ENCODE measurements at regions not wholly inside any gene's neighbourhood (a gene's known extent, or its start where the extent isn't known, plus 50 kb on each side); places are given as distances from the start of the nearest gene placed in this dataset.

GRCh38 chr11:26777372-26777808, 55.5 kb upstream of the SLC5A12 start:
- no peak for DNase-seq (ENCODE audit: low read depth in 3 of 3, low spot score in 2 of 3)

- no peak for DNase-seq (ENCODE audit: low read depth in 3 of 3, low spot score in 2 of 3)
These were observed 56.3 kb upstream of the SLC5A12 start for GRCh38 chr11:26778000-26778757.

- no peak for DNase-seq (ENCODE audit: low read depth in 3 of 3, low spot score in 2 of 3)
These were observed 57.4 kb upstream of the SLC5A12 start for GRCh38 chr11:26779074-26779865.

GRCh38 chr11:26780376-26781085, 58.7 kb upstream of the SLC5A12 start:
- no peak for DNase-seq (ENCODE audit: low read depth in 3 of 3, low spot score in 2 of 3)

GRCh38 chr11:26782220-26782965, 60.5 kb upstream of the SLC5A12 start:
- DNase-seq (ENCODE audit: low read depth in 3 of 3, low spot score in 2 of 3): no peak

- no peak for DNase-seq (ENCODE audit: low read depth in 3 of 3, low spot score in 2 of 3)
These were observed 62.1 kb upstream of the SLC5A12 start for GRCh38 chr11:26783997-26784396.

GRCh38 chr11:26790738-26791137, 68.9 kb upstream of the SLC5A12 start:
- DNase-seq (ENCODE audit: low read depth in 3 of 3, low spot score in 2 of 3): no peak

GRCh38 chr11:26792941-26793340, 71.1 kb upstream of the SLC5A12 start:
- DNase-seq (ENCODE audit: low read depth in 3 of 3, low spot score in 2 of 3): no peak

- DNase-seq (ENCODE audit: low read depth in 3 of 3, low spot score in 2 of 3): no peak
These were observed 71.6 kb upstream of the SLC5A12 start for GRCh38 chr11:26793487-26793886.

DNA sequence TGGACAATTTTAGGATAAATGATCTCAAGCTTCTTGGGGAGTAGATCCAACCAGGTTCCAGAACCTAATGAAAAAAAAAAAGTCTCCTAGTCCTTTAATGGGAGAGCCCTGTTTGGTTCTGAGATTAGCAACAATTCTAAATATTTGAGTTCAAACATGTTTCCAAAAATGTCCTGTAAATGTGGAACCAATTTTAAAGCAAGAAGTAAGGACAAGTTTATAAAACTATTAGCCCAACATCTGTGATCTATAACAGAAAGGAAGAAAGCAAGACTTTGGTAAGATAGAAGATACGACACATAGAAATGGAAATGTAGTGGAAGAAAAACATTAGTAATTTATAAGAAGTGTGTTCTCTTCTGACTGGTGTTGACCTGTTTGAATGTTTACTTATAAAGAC, 79.7 kb upstream of the SLC5A12 start:
- no peak for DNase-seq (ENCODE audit: low read depth in 3 of 3, low spot score in 2 of 3)

DNA sequence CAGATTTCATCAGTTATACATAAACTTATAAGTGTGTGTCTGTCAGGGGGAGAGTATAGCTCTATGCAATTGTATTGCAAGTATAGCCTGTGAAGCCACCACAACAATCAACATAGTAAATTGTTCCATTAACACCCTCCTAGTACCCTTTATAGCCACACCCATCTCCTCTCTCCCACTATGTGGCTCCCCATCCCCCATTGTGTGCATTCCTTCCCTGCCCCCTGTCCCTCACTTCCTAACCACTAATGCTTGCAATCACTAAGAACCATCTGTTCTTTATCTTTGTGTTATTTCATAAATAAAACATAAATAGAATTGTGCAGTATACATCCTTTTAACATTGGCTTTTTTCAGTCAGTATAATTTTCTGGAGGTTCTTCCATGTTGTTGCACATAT, 83.1 kb upstream of the SLC5A12 start:
- DNase-seq (ENCODE audit: low read depth in 3 of 3, low spot score in 2 of 3): no peak

DNA sequence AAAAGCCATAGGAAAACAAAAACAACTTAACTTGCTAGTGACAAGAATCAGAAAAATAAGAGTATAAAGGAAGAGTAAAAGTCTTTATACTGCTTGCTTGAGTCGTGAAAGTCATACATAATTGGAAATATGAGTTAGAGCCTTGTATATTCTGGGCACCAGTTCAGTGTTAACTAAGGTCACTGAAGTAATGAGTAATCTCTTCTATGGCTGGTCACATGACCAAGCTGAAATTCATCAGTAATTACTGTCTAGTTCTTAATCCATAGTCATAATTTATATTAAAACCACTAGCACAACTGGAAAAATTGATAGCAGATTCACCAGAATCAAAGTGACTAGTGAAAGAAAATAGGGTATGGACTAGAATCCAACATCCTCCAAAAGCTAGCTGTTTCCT, 84.4 kb upstream of the SLC5A12 start:
- no peak for DNase-seq (ENCODE audit: low read depth in 3 of 3, low spot score in 2 of 3)

GRCh38 chr11:26820739-26821138, 98.9 kb upstream of the SLC5A12 start:
- DNase-seq (ENCODE audit: low read depth in 3 of 3, low spot score in 2 of 3): no peak

DNA sequence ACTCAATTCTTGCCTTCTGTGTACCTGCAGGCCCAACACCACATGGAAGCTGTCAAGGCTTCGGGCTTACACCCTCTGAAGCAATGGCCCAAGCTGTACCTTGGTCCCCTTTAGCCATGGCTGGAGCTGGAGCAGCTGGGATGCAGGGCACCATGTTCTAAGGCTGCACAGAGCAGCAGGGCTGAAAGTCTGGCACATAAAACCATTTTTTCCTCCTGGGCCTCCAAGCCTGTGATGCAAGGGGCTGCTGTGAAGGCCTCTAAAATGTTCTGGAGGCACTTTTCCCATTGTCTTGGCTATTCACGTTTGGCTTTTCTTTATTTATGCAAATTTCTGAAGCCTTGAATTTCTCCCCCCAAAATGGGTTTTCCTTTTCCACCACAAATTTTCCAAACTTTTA, 102.1 kb upstream of the SLC5A12 start:
- DNase-seq (ENCODE audit: low read depth in 3 of 3, low spot score in 2 of 3): no peak

DNA sequence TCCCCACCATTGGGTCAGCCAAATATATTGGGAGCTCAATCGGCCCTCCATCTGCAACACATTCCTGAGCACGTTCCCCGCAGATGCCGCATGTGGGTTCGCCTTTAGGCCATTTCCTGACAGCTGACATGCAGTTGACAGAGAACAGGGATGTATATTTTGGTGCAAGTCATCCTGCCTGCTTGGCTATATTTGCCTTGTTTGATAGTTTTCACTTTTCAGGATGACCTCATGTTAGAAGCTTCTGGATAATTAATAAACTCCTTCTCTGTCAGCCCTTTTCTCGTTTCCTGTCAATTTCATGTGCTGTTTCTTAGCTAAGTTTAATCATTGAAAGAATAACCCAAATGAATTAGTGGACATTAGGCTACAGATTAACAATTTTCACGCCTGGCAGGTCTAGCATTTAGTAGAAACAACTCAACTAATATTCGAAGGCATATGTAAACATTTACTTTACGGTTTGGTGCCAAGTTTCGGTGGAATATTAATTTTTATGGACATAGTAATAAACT, 105.8 kb upstream of the SLC5A12 start:
- DNase-seq (ENCODE audit: low read depth in 3 of 3, low spot score in 2 of 3): no peak

DNA sequence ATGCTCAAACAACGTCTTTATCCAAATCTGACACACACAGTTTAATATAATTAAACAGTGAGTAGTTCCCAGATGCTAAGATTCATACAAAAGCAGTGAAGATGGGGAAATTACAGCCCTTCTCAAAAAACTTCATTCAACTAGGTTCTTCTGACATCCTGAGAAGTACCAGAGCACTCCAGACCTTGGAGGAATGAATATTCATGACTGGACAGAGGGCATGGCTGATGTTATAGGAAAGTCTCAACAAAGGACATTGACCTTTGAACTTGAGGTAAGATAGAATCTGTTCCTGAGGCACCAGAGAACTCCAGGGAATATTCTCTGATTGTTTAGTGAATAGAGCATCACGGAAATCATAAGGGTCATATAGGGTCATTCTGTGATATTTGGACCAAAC, 106.4 kb upstream of the SLC5A12 start:
- no peak for DNase-seq (ENCODE audit: low read depth in 3 of 3, low spot score in 2 of 3)

DNA sequence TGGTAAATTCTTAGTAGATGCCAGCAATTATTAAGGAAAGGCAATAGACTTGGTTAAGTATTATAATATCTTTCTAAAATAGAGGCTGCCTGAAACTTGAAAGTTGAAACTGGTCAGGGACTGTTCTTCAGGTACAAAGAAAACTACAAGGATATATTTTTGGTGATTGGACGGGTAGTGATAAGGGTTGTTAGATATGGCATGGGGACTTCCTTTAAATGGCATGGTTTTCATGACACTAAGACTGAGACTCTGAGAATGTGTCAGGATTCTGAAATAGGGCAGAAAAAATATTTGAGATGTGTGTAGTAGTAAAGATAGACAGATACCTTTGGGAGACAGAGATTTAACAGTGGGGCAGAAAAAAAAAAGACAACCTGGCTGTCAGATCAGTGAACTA, 108.4 kb upstream of the SLC5A12 start:
- no peak for DNase-seq (ENCODE audit: low read depth in 3 of 3, low spot score in 2 of 3)

GRCh38 chr11:26830757-26831156, 108.9 kb upstream of the SLC5A12 start:
- DNase-seq (ENCODE audit: low read depth in 3 of 3, low spot score in 2 of 3): no peak

- DNase-seq (ENCODE audit: low read depth in 3 of 3, low spot score in 2 of 3): no peak
These were observed 112.7 kb upstream of the SLC5A12 start for GRCh38 chr11:26834601-26835000.

- no peak for DNase-seq (ENCODE audit: low read depth in 3 of 3, low spot score in 2 of 3)
These were observed 113.8 kb upstream of the SLC5A12 start for GRCh38 chr11:26835611-26836010.

DNA sequence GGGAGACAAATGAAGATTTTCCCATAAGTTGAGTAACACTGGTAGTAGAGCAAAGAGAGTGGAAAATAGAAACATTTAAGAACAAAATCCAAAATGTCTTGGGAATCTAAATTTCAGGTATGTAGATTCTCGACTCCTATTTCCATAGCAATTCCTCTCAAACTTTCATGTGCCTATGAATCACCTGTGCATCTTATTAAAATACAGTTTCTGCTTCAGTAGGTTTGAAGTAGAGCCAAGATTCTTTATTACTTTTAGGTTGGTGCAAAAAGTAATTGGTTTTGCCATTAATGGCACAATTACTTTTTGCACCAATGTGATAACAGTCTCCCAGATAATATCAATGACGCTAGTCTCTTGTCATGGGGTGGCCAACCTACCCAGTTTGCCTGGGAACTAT, 115.3 kb upstream of the SLC5A12 start:
- no peak for DNase-seq (ENCODE audit: low read depth in 3 of 3, low spot score in 2 of 3)

Data from right renal cortex interstitium (tissue), 3 donors.